ENCODE measurements at regions not wholly inside any gene's neighbourhood (a gene's known extent, or its start where the extent isn't known, plus 50 kb on each side); places are given as distances from the start of the nearest gene placed in this dataset.

DNA sequence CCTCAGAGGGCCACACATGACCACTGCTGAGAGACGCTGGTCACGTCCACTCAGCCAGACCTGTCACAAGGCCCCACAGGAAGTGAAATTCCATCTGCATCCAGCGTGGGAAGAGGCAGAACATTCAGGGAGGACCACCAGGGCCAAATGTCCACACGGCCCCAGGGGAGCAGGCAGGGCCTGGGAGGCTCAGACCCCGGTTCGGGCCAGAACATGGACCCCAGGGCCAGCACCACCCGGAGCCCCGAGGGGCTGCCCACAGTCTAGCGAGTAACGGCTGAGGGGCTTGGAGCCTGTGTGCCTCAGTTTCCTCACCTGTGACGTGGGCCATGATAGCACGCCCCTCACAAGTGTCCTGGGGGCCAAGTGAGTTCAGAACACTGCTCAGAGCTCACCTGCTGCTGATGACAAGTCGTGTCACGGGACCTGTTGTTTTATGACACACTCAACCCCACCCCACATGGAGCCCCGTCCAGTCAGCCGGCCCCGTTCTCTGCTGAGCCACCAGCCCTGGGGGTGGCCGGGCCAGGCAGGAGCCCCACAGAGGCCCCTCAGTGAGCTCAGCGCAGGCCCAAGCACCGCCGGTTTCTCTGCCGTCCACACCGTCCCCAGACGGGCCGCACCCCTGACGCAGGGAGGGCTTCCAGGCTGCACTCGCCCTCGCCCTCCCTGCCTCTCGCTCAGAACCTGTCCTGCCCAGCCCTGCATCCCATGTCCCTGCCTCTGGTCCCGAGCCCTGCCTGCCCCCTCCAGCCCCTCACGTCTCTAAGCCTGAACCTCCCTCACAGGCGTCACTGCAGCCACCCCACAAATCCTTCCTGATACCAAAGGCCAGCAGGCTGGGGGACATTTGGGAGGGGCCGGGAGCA, 79.5 kb upstream of the GALNT9 start:
- TF ChIP-seq CTCF (optimal IDR thresholded peaks at IDR 0.05 in 1 of 3, IDR thresholded peaks at IDR 0.05 in 1 of 3, conservative IDR thresholded peaks at IDR 0.05 in 1 of 3; ENCODE audit: extremely low read depth in 1 of 3, insufficient read depth in 2 of 3, low read length in 3 of 3) (no peak), EZH2 (IDR thresholded peaks at IDR 0.05; ENCODE audit: low read length) (no peak)

Measured in keratinocyte (primary cell).